HFF-Myc (cell line): ENCODE measurements at regions not wholly inside any gene's neighbourhood (a gene's known extent, or its start where the extent isn't known, plus 50 kb on each side); places are given as distances from the start of the nearest gene placed in this dataset.
"Not testable (repeated sequence)": the region's sequence is repeated elsewhere in the genome, so short reads cannot be mapped to it uniquely, and the experiment has no call there.

ENCODE experiments used
- DNase-seq: peaks from one replicate; pipeline ENCODE4 v3.0.0-alpha.2; 2011; ENCODE audit warnings: low read depth; ENCODE audit errors: extremely low read depth
- H3K4me3 ChIP-seq: replicated peaks from 2 replicates; pipeline ENCODE4 v1.5.1; 2011; ENCODE audit warnings: low read depth, mild to moderate bottlenecking, control low read depth, low read length
- TF ChIP-seq, protein P1 (sequence below): IDR thresholded peaks from 2 replicates; pipeline ENCODE4 v1.5.1; 2012; ENCODE audit warnings: mild to moderate bottlenecking, low read depth, low read length, control low read depth; ENCODE audit errors: missing control alignments

DNA sequence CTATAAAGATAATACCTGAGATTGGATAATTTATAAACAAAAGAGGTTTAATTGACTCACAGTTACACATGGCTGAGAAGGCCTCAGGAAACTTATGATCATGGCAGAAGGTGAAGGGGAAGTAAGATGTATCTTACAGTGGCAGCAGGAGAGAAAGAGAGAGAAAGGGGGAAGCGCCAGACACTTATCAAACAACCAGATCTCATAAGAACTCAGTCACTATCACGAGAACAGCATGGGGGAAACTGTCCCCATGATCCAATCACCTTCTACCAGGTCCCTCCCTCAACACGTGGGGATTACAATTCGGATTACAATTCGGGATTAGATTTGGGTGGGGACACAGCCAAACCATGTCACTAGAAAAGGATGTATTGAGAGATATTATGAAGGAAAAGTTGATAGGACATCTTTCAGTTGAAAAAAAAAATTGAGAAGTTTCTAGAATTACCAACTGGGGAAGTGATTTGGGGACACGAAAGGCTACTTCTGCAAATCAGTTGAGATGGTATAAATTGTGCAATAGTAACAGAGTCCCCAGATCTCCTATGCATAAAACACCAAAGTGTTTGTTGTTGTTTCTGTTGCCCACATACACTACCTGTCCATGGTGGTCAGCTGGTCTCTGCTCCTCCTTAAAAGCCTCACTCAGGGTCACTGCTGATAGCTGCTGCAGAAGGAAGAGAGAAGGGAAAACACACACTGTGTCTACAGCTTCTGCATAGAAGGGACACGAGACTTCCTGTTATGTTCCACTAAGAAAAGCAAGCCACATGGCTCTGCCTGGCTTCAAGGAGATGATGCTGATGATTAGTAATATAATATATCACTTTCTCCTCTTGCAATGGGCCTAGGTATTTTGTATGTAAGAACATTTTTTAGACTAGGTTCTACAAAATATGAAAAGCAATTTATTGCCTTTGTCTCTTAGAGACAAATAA is 465.5 kb downstream of the PDZRN4 start:
- no peak for DNase-seq
- TF ChIP-seq, protein P1, sequence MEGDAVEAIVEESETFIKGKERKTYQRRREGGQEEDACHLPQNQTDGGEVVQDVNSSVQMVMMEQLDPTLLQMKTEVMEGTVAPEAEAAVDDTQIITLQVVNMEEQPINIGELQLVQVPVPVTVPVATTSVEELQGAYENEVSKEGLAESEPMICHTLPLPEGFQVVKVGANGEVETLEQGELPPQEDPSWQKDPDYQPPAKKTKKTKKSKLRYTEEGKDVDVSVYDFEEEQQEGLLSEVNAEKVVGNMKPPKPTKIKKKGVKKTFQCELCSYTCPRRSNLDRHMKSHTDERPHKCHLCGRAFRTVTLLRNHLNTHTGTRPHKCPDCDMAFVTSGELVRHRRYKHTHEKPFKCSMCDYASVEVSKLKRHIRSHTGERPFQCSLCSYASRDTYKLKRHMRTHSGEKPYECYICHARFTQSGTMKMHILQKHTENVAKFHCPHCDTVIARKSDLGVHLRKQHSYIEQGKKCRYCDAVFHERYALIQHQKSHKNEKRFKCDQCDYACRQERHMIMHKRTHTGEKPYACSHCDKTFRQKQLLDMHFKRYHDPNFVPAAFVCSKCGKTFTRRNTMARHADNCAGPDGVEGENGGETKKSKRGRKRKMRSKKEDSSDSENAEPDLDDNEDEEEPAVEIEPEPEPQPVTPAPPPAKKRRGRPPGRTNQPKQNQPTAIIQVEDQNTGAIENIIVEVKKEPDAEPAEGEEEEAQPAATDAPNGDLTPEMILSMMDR: no peak

DNA sequence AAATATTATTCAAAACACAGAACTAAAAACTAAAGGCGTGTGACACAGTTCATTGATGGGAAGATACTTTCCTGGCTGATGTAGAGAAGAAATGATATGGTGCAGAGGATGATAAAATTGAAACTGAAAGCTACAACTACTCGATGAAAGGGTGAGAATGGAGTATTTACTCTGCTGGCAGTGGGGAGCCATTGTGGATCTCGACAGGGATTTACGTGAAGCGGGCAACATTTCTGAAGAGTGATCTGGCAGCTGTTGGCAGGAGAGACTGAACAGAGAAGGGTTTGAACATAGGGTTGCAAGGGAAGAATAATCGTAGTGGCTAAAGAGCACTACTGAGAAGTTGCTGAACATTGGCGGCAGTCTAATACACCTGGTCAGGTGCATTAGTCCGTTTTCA is 464.9 kb downstream of the PDZRN4 start:
- DNase-seq: no peak
- H3K4me3 ChIP-seq: no peak overlapping the region
- TF ChIP-seq, protein P1: no peak

More for the DNA sequence above, 465.5 kb downstream of the PDZRN4 start:
- H3K4me3 ChIP-seq: no peak overlapping the region

DNA sequence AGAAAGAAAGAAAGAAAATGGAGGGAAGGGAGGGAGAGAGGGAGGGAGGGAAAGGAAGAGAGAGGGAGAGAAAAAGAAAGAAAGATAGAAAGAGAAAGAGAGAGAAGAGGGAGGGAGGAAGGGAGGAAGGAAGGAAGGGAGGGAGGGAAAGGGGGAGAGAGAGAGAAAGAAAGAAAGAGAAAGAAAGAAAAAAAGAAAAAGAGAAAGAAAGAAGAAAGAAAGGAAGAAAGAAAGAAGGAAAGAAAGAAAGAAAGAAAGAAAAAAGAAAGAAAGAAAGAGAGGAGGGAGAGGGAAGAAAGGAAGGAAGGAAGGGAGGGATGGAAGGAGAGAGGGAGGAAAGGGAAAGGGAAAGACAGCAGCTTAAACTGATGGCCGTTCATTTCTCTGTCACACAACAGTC is 457.5 kb downstream of the PDZRN4 start:
- no peak for DNase-seq
- TF ChIP-seq, protein P1: no peak
- no peak overlapping the region for H3K4me3 ChIP-seq

DNA sequence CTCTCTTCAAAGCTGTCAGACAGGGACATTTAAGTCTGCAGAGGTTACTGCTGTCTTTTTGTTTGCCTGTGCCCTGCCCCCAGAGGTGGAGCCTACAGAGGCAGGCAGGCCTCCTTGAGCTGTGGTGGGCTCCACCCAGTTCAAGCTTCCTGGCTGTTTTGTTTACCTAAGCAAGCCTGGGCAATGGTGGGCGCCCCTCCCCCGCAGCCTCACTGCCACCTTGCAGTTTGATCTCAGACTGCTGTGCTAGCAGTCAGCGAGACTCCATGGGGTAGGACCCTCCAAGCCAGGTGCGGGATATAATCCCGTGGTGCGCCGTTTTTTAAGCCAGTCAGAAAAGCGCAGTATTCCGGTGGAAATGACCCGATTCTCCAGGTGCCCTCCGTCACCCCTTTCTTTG is 454.7 kb downstream of the PDZRN4 start:
- H3K4me3 ChIP-seq, DNase-seq: not testable (repeated sequence)

DNA sequence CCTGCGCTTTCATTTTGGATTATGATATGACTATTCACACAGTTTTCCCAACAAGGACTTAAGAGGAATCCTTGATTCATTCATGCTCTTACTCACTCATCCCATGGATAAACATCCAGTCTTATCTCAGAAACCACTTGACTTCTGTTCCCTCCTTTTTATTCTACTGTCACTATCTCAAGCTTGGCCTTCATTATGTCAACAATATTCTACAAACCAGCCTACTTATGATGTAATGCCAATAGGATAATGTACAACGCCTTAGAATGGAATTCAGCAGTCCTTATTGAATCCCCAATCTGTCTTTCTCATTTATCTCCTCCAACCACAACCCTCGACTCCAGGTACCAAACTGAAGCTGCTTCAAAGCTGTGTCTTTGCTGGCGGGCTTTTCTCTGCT is 448.5 kb downstream of the PDZRN4 start:
- TF ChIP-seq, protein P1: no peak
- no peak overlapping the region for H3K4me3 ChIP-seq
- no peak for DNase-seq

DNA sequence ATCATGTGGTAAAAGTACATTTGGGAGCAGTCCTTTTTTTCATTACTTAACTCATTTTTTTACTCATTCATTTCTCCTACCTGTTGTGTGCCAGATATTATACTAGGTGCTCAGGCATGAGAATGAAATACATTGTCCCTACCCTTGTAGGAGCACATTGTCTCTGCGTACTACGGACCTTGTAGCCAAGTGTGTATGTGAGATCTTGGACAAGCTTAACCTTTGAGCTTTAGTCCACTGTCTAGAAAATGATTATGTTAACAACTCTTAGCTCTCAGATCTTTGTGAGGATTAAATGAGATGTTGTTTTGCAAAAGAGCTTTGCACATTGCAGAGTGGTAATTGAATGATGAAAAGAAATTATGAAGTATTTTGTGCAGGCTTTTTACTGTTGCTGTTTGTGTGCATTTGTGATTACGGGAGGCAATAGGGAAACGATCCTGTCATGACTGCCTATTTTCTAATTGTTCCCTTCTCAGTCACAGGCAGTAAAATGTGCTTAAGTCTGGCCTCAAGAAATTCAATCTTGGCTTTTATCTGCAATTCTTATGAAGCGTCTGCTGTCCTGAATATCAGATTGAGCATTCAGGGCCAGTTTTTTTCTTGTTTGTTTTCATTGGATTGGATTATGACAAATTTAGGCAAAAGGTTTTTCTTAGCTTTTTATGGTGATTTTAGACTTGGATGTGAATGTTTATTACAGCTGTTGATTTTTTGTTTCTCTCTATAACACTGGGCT is 447.7 kb downstream of the PDZRN4 start:
- TF ChIP-seq, protein P1: no peak
- no peak overlapping the region for H3K4me3 ChIP-seq
- DNase-seq: no peak

DNA sequence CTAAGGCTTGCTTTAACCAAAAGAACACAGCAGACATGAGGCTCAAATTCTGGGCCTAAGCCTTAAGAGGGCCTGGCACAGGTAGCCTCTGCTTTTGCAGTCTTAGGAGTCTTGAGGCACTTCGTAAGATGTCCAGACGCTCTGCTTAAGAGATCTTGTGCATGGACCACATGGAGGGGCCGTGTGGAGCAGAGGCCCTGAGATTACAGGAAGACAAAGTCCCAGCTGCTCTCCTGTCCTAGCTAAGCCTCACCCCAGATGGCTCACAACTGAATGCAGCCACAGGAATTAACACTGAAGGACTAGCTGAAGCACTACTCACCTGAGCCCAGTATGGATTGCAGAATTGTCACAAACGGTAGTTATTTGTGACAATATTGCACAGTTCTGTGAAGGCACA is 446.0 kb downstream of the PDZRN4 start:
- no peak overlapping the region for H3K4me3 ChIP-seq
- DNase-seq: no peak
- TF ChIP-seq, protein P1: no peak
